ENCODE measurements at regions not wholly inside any gene's neighbourhood (a gene's known extent, or its start where the extent isn't known, plus 50 kb on each side); places are given as distances from the start of the nearest gene placed in this dataset.

DNA sequence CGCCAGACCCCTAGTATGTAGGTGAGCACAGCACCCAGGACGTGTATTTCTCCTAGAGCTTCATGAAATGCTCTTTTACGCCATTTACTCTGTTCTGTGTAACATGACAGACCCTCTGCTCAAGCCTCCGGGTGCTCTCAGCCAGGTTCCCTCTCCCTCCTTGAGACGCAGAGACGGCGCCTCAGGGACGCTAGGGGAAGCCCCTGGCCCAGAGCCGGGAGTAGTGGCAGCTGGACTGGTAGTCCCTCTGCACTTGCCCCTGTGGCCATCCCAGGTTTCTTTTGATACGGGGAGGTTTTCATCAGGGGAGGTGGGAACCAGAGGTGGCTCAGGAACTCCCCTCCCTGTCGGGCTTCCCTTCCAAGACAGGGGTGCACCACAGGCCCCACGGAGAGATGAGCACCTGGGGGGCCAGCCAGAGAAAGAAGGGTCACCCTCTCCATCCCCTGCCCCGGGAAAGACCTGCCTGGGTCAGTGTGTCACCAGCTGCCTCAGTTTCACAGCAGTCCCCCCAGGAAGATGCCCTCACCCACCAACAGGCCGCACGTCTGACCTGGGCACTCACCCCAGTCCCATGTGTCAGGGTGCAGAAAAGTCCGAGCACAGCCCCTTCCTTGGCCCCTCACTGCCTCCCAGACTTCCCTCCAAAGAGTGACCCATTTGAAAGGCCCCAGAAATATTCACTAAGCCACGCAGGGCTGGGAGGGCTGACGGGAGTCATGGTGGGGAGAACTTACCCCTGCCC, 58.1 kb upstream of the AFDN start:
- intact Hi-C loops (cut with micrococcal nuclease; ENCODE audit: unreplicated experiment) (no loop called here), in situ Hi-C loops (cut with HindIII; ENCODE audit: extremely low pct_ligation_motif_present, low pct_unique_long_range_greater_than_20kb) (no loop called here)
- ChIA-PET CTCF (ENCODE audit: low intra/inter-chr PET ratio, low total read pairs) (no interaction called here), POLR2A (interaction anchor here (0.9 kb wide), 1 partner anchor 10 kb away, joined by 3 read pairs; no protein-coding TSS in a partner anchor)
- no peaks in the 10 kb centered on the region; a peak in 1 of 5 replicates for H3K27me3 ChIP-seq (ENCODE audit: control insufficient read depth in 1 of 2, insufficient read depth in 2 of 2, low read length in 2 of 2)
- no TSS peak for BruUV-seq (replicated peaks)
- H3K4me2 ChIP-seq (ENCODE audit: low read depth, low read length) = no peak overlapping the region
- H3K9me3 ChIP-seq (ENCODE audit: low read length) = no peaks in the 10 kb centered on the region
- H3K79me2 ChIP-seq (ENCODE audit: insufficient read depth, low read length) = no peaks in the 10 kb centered on the region
- H3K27ac ChIP-seq (ENCODE audit: extremely low read length, insufficient read depth, low read length) = no peak overlapping the region
- no peak overlapping the region for H3K9ac ChIP-seq (ENCODE audit: insufficient read depth, low read depth, low read length)
- H3K36me3 ChIP-seq (replicated peaks in 1 of 2; ENCODE audit: control insufficient read depth in 1 of 2, insufficient read depth in 2 of 2, low read length in 2 of 2) = no peaks in the 10 kb centered on the region
- FAIRE-seq (no peak), DNase-seq (ENCODE audit: low spot score) (no peak), ATAC-seq (no peak)
- H4K20me1 ChIP-seq (ENCODE audit: insufficient read depth, low read length) = no peaks in the 10 kb centered on the region
- 97% methylated on average over 14 of the region's 18 CpGs for WGBS (ENCODE audit: low lambda C conversion rate)
- peaks cover 27% of the 10 kb centered on the region for H3K4me1 ChIP-seq (ENCODE audit: insufficient read depth, low read length)
- no peak overlapping the region for H2AFZ ChIP-seq (ENCODE audit: low read length)
- no peak overlapping the region for H3K4me3 ChIP-seq (replicated peaks in 1 of 3; ENCODE audit: insufficient read depth in 1 of 3, low read depth in 2 of 3, low read length in 3 of 3)
- TF ChIP-seq KLF6 (CRISPR knock-in tag; IDR thresholded peaks at IDR 0.05) = no peak
- no peak for TF ChIP-seq ZNF552 (CRISPR knock-in tag; IDR thresholded peaks at IDR 0.05; ENCODE audit: borderline replicate concordance)
- TF ChIP-seq, protein P1, sequence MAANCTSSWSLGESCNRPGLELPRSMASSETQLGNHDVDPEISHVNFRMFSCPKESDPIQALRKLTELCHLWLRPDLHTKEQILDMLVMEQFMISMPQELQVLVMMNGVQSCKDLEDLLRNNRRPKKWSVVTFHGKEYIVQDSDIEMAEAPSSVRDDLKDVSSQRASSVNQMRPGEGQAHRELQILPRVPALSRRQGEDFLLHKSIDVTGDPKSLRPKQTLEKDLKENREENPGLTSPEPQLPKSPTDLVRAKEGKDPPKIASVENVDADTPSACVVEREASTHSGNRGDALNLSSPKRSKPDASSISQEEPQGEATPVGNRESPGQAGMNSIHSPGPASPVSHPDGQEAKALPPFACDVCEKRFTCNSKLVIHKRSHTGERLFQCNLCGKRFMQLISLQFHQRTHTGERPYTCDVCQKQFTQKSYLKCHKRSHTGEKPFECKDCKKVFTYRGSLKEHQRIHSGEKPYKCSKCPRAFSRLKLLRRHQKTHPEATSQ (CRISPR knock-in tag; IDR thresholded peaks at IDR 0.05; ENCODE audit: borderline replicate concordance) = no peak
- no peak for TF ChIP-seq KLF9 (CRISPR knock-in tag; IDR thresholded peaks at IDR 0.05; ENCODE audit: low read depth)
- TF ChIP-seq MIER3 (CRISPR knock-in tag; IDR thresholded peaks at IDR 0.05; ENCODE audit: borderline replicate concordance) = no peak
- TF ChIP-seq, protein P2, sequence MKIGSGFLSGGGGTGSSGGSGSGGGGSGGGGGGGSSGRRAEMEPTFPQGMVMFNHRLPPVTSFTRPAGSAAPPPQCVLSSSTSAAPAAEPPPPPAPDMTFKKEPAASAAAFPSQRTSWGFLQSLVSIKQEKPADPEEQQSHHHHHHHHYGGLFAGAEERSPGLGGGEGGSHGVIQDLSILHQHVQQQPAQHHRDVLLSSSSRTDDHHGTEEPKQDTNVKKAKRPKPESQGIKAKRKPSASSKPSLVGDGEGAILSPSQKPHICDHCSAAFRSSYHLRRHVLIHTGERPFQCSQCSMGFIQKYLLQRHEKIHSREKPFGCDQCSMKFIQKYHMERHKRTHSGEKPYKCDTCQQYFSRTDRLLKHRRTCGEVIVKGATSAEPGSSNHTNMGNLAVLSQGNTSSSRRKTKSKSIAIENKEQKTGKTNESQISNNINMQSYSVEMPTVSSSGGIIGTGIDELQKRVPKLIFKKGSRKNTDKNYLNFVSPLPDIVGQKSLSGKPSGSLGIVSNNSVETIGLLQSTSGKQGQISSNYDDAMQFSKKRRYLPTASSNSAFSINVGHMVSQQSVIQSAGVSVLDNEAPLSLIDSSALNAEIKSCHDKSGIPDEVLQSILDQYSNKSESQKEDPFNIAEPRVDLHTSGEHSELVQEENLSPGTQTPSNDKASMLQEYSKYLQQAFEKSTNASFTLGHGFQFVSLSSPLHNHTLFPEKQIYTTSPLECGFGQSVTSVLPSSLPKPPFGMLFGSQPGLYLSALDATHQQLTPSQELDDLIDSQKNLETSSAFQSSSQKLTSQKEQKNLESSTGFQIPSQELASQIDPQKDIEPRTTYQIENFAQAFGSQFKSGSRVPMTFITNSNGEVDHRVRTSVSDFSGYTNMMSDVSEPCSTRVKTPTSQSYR (CRISPR knock-in tag; IDR thresholded peaks at IDR 0.05; ENCODE audit: borderline replicate concordance) = no peak
- no peak for TF ChIP-seq RXRA (CRISPR knock-in tag; IDR thresholded peaks at IDR 0.05)
- TF ChIP-seq ZNF142 (CRISPR knock-in tag; IDR thresholded peaks at IDR 0.05) = no peak
